CD14-positive monocyte (primary cell): ENCODE measurements at regions not wholly inside any gene's neighbourhood (a gene's known extent, or its start where the extent isn't known, plus 50 kb on each side); places are given as distances from the start of the nearest gene placed in this dataset.

ENCODE experiments used
- DNase-seq, 3 donors: peaks; one replicate each; pipeline ENCODE4 v3.0.0-alpha.2; 2011 to 2022
- H2AFZ ChIP-seq: 2 replicates; pipeline ENCODE4 v1.6.0; 2012; ENCODE audit warnings: mild to moderate bottlenecking, low read depth, low read length, inconsistent platforms; ENCODE audit not compliant: insufficient read depth, poor library complexity, severe bottlenecking
- H3K27ac ChIP-seq, 2 donors: 1 replicate in 1 of 2; 2 replicates in 1 of 2; pipeline ENCODE4 v1.5.1; 2012 to 2013; ENCODE audit warnings: low read length in 2 of 2, control low read depth in 1 of 2, inconsistent platforms in 1 of 2, low read depth in 1 of 2, mild to moderate bottlenecking in 1 of 2
- H3K27me3 ChIP-seq, 2 donors: one replicate each; pipeline versions ENCODE4 v1.6.0 to v1.6.1; 2011 to 2013; ENCODE audit warnings: low read length in 2 of 2; ENCODE audit not compliant: control insufficient read depth in 2 of 2, insufficient read depth in 2 of 2
- H3K36me3 ChIP-seq, 2 donors: replicated peaks in 1 of 2; 1 replicate in 1 of 2; 2 replicates in 1 of 2; pipeline versions ENCODE4 v1.5.1 to v1.6.1; 2012 to 2013; ENCODE audit warnings: low read length in 2 of 2, control low read depth in 1 of 2, inconsistent platforms in 1 of 2, mild to moderate bottlenecking in 1 of 2; ENCODE audit not compliant: insufficient read depth in 2 of 2, control insufficient read depth in 1 of 2
- H3K4me1 ChIP-seq, 2 donors: 1 replicate in 1 of 2; 2 replicates in 1 of 2; pipeline versions ENCODE4 v1.5.1 to v1.6.1; 2012 to 2013; ENCODE audit warnings: low read length in 2 of 2, control low read depth in 1 of 2, inconsistent platforms in 1 of 2, mild to moderate bottlenecking in 1 of 2, moderate library complexity in 1 of 2; ENCODE audit not compliant: insufficient read depth in 2 of 2, control insufficient read depth in 1 of 2
- H3K4me2 ChIP-seq: replicated peaks from 2 replicates; pipeline ENCODE3; 2012; ENCODE audit warnings: low read length, moderate library complexity, mild to moderate bottlenecking; ENCODE audit not compliant: poor library complexity, severe bottlenecking; ENCODE audit errors: extremely low read depth
- H3K4me3 ChIP-seq, 3 experiments: fragments of 200-600 bp in 1 of 3; sonication (generic) in 1 of 3; replicated peaks in 1 of 3; 1 replicate in 2 of 3; 2 replicates in 1 of 3; pipeline ENCODE4 v1.5.1; 2011 to 2013; ENCODE audit warnings: low read length in 3 of 3, mild to moderate bottlenecking in 3 of 3, control low read depth in 2 of 3, low read depth in 2 of 3, inconsistent platforms in 1 of 3, moderate library complexity in 1 of 3
- H3K79me2 ChIP-seq: 2 replicates; pipeline ENCODE4 v1.6.0; 2012; ENCODE audit warnings: mild to moderate bottlenecking, control low read depth, inconsistent platforms, low read length, moderate library complexity; ENCODE audit not compliant: insufficient read depth
- H3K9ac ChIP-seq: 2 replicates; pipeline ENCODE4 v1.6.0; 2017; ENCODE audit warnings: low read length, mild to moderate bottlenecking; ENCODE audit not compliant: insufficient read depth, poor library complexity, severe bottlenecking
- H3K9me3 ChIP-seq, 2 donors: replicated peaks in 1 of 2; 1 replicate in 1 of 2; 2 replicates in 1 of 2; pipeline versions ENCODE4 v1.5.1 to v1.6.1; 2012 to 2013; ENCODE audit warnings: low read length in 2 of 2, control low read depth in 1 of 2; ENCODE audit not compliant: control insufficient read depth in 1 of 2, insufficient read depth in 1 of 2
- H4K20me1 ChIP-seq: 2 replicates; pipeline ENCODE4 v1.6.0; 2012; ENCODE audit warnings: mild to moderate bottlenecking, low read length, control low read depth, moderate library complexity; ENCODE audit not compliant: insufficient read depth
- H3K27ac Mint-ChIP-seq, 7 donors: one replicate each; pipeline ENCODE4 v1.8.0; 2020; ENCODE audit warnings: mild to moderate bottlenecking in 7 of 7, mixed read lengths in 7 of 7, moderate library complexity in 6 of 7, inconsistent platforms in 2 of 7
- H3K27me3 Mint-ChIP-seq, 3 donors: one replicate each; pipeline ENCODE4 v1.8.0; 2021 to 2022; ENCODE audit warnings: low read depth in 3 of 3, mild to moderate bottlenecking in 3 of 3, mixed read lengths in 3 of 3, moderate library complexity in 3 of 3, inconsistent platforms in 1 of 3
- H3K36me3 Mint-ChIP-seq, 2 donors: one replicate each; pipeline ENCODE4 v1.8.0; 2020; ENCODE audit warnings: mixed read lengths in 2 of 2, inconsistent platforms in 1 of 2, mild to moderate bottlenecking in 1 of 2
- H3K4me1 Mint-ChIP-seq: one replicate; pipeline ENCODE4 v1.8.0; 2020; ENCODE audit warnings: mild to moderate bottlenecking, mixed read lengths
- H3K4me3 Mint-ChIP-seq, 2 donors: one replicate each; pipeline ENCODE4 v1.8.0; 2020; ENCODE audit warnings: mild to moderate bottlenecking in 2 of 2, mixed read lengths in 2 of 2, moderate library complexity in 1 of 2
- H3K9me3 Mint-ChIP-seq, 7 donors: one replicate each; pipeline ENCODE4 v1.8.0; 2020 to 2022; ENCODE audit warnings: mixed read lengths in 7 of 7, mild to moderate bottlenecking in 6 of 7, moderate library complexity in 6 of 7, inconsistent platforms in 2 of 7
- CTCF ChIP-seq: fragments of 200-600 bp; IDR thresholded peaks from one replicate; pipeline ENCODE4 v1.8.0; 2022; ENCODE audit warnings: antibody characterized with exemption, mild to moderate bottlenecking
- WGBS: methylation state at CpG from one replicate; pipeline ENCODE4 v1.1.5; 2013; ENCODE audit warnings: missing lambda C conversion rate; ENCODE audit not compliant: insufficient coverage; 5-methylcytosine and 5-hydroxymethylcytosine counted together
- intact Hi-C, 2 donors: fragments of 100-400 bp; cut with micrococcal nuclease; formaldehyde crosslinking; loops; one replicate each; pipeline versions ENCODE4 v1.15.0 to v1.15.1; 2023

DNA sequence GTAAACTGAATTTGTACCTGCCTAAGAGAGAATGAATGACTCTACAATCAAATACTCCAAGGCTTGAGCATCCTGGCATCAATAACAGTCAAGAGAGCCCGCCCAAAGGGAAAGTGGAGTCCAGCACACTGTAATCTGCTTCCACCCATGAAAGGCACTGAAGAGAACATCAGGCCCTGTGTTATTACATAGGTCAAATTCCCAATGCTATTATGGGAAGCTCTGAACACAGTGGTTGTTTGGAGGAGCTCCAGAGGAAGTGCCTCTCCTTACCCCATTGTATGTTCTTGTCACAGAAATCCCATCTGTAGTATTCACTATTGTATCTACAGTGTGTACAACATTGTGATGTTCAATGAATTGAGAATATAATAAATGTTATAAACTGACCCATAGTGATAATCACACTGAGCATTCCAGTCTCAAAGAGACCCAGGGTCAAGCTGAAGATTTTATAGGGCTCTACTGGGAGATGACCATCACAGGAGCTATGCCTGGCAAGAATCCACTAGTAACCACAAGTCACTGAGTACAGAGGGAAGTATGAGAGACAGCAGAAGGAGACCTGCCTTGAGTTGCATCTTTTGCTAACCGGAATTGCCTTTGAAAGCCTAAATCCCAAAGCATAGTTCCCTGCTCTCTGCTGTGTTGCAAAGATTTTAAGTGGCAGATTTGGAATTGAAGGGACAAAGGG, 446.7 kb downstream of the GJA1 start:
- H3K4me3 ChIP-seq: no peak overlapping the region
- no peak overlapping the region for H3K27ac Mint-ChIP-seq
- no peak overlapping the region for H3K4me2 ChIP-seq
- H3K79me2 ChIP-seq: no peaks in the 10 kb centered on the region
- no peaks in the 10 kb centered on the region for H3K9me3 ChIP-seq
- H3K4me1 Mint-ChIP-seq: no peaks in the 10 kb centered on the region
- H3K27ac ChIP-seq: no peak overlapping the region
- WGBS: no CpG with 5 or more reads among the region's 2 CpGs
- no peaks in the 10 kb centered on the region for H3K4me1 ChIP-seq
- H4K20me1 ChIP-seq: no peaks in the 10 kb centered on the region
- no peak overlapping the region for H2AFZ ChIP-seq
- intact Hi-C loops: no loop called here
- TF ChIP-seq CTCF: no peak
- no peaks in the 10 kb centered on the region for H3K36me3 Mint-ChIP-seq
- no peak for DNase-seq
- H3K27me3 Mint-ChIP-seq: no peaks in the 10 kb centered on the region
- no peaks in the 10 kb centered on the region for H3K27me3 ChIP-seq
- H3K4me3 Mint-ChIP-seq: no peak overlapping the region
- H3K9ac ChIP-seq: no peak overlapping the region
- H3K9me3 Mint-ChIP-seq: peaks cover 0 to 2% (median 0%) of the 10 kb centered on the region in 7 donors
- H3K36me3 ChIP-seq: no peaks in the 10 kb centered on the region

DNA sequence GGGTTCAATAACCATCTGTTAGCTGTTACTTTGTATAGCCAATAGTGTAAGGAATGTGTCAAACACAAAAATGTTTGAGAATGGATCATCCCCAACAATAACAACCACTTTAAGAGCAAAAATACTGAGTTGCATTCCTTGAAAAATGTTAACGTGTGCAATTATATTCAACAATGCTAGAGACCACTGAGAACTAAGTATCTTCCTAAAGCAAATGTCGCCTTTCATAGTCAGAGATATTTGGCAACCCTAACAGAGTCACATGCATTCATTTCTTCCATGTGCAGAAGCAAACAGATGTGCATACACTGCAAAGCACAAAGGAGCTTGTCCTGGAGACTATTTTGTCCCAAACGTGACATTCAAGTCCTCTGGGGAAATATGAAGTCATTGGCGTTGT, 448.6 kb downstream of the GJA1 start:
- Mint-ChIP-seq H3K27ac (no peak overlapping the region), H3K36me3 (no peaks in the 10 kb centered on the region), H3K9me3 (no peaks in the 10 kb centered on the region), H3K4me1 (no peaks in the 10 kb centered on the region), H3K4me3 (no peak overlapping the region), H3K27me3 (no peaks in the 10 kb centered on the region)
- no peaks in the 10 kb centered on the region for H3K36me3 ChIP-seq
- no peaks in the 10 kb centered on the region for H3K27me3 ChIP-seq
- TF ChIP-seq CTCF: no peak
- no peaks in the 10 kb centered on the region for H3K4me1 ChIP-seq
- H3K9me3 ChIP-seq: no peaks in the 10 kb centered on the region
- H2AFZ ChIP-seq: no peak overlapping the region
- no peak overlapping the region for H3K4me2 ChIP-seq
- H3K79me2 ChIP-seq: no peaks in the 10 kb centered on the region
- no peak overlapping the region for H3K4me3 ChIP-seq
- WGBS: 100% methylated on average over 1 of the region's 4 CpGs
- no peaks in the 10 kb centered on the region for H4K20me1 ChIP-seq
- intact Hi-C loops: no loop called here
- no peak for DNase-seq
- H3K27ac ChIP-seq: no peak overlapping the region
- H3K9ac ChIP-seq: no peak overlapping the region
